ENCODE measurements at regions not wholly inside any gene's neighbourhood (a gene's known extent, or its start where the extent isn't known, plus 50 kb on each side); places are given as distances from the start of the nearest gene placed in this dataset.

DNA sequence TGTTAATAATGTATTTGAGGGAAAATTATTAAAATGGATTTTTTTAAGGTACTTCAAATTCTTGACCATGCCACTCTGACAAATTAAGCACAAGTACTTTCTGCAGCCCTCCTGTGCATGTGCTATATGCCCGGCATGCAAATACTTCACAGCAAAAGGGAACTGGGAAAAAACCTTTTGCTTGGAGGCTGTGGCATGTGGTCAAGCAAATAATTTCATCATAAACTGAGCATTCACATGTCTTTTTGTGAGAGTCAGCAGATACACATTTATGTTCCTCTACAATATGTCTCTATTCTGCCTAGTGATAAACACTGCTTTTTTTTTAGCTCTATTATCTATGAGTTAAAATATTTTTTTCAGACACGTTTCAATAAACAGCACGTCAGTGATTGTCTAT lies 53.7 kb upstream of the SEMA3A start:
- TF ChIP-seq SNAI2 (CRISPR knock-in tag; IDR thresholded peaks at IDR 0.05) (no peak), ZNF8 (CRISPR knock-in tag; IDR thresholded peaks at IDR 0.05) (no peak), ZNF565 (CRISPR knock-in tag; conservative IDR thresholded peaks at IDR 0.05; ENCODE audit: low read depth) (no peak), RARB (CRISPR knock-in tag; IDR thresholded peaks at IDR 0.05) (no peak), BACH2 (CRISPR knock-in tag; IDR thresholded peaks at IDR 0.05; ENCODE audit: borderline replicate concordance) (no peak), OSR1 (CRISPR knock-in tag; IDR thresholded peaks at IDR 0.05) (no peak), ZNF70 (CRISPR knock-in tag; IDR thresholded peaks at IDR 0.05) (no peak), ARNTL (CRISPR knock-in tag; IDR thresholded peaks at IDR 0.05; ENCODE audit: borderline replicate concordance, low read depth) (no peak), ZFP3 (CRISPR knock-in tag; IDR thresholded peaks at IDR 0.05) (no peak), ZFP30 (CRISPR knock-in tag; IDR thresholded peaks at IDR 0.05) (no peak), TCF4 (CRISPR knock-in tag; IDR thresholded peaks at IDR 0.05; ENCODE audit: borderline replicate concordance) (no peak), PPARA (CRISPR knock-in tag; IDR thresholded peaks at IDR 0.05; ENCODE audit: borderline replicate concordance) (no peak), ISL1 (CRISPR knock-in tag; IDR thresholded peaks at IDR 0.05) (no peak)
- TF ChIP-seq, protein P1, sequence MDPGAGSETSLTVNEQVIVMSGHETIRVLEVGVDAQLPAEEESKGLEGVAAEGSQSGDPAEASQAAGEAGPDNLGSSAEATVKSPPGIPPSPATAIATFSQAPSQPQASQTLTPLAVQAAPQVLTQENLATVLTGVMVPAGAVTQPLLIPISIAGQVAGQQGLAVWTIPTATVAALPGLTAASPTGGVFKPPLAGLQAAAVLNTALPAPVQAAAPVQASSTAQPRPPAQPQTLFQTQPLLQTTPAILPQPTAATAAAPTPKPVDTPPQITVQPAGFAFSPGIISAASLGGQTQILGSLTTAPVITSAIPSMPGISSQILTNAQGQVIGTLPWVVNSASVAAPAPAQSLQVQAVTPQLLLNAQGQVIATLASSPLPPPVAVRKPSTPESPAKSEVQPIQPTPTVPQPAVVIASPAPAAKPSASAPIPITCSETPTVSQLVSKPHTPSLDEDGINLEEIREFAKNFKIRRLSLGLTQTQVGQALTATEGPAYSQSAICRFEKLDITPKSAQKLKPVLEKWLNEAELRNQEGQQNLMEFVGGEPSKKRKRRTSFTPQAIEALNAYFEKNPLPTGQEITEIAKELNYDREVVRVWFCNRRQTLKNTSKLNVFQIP (CRISPR knock-in tag; IDR thresholded peaks at IDR 0.05; ENCODE audit: borderline replicate concordance, low read depth): no peak
- TF ChIP-seq, protein P2, sequence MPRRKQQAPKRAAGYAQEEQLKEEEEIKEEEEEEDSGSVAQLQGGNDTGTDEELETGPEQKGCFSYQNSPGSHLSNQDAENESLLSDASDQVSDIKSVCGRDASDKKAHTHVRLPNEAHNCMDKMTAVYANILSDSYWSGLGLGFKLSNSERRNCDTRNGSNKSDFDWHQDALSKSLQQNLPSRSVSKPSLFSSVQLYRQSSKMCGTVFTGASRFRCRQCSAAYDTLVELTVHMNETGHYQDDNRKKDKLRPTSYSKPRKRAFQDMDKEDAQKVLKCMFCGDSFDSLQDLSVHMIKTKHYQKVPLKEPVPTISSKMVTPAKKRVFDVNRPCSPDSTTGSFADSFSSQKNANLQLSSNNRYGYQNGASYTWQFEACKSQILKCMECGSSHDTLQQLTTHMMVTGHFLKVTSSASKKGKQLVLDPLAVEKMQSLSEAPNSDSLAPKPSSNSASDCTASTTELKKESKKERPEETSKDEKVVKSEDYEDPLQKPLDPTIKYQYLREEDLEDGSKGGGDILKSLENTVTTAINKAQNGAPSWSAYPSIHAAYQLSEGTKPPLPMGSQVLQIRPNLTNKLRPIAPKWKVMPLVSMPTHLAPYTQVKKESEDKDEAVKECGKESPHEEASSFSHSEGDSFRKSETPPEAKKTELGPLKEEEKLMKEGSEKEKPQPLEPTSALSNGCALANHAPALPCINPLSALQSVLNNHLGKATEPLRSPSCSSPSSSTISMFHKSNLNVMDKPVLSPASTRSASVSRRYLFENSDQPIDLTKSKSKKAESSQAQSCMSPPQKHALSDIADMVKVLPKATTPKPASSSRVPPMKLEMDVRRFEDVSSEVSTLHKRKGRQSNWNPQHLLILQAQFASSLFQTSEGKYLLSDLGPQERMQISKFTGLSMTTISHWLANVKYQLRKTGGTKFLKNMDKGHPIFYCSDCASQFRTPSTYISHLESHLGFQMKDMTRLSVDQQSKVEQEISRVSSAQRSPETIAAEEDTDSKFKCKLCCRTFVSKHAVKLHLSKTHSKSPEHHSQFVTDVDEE (CRISPR knock-in tag; IDR thresholded peaks at IDR 0.05): no peak
- TF ChIP-seq, protein P3, sequence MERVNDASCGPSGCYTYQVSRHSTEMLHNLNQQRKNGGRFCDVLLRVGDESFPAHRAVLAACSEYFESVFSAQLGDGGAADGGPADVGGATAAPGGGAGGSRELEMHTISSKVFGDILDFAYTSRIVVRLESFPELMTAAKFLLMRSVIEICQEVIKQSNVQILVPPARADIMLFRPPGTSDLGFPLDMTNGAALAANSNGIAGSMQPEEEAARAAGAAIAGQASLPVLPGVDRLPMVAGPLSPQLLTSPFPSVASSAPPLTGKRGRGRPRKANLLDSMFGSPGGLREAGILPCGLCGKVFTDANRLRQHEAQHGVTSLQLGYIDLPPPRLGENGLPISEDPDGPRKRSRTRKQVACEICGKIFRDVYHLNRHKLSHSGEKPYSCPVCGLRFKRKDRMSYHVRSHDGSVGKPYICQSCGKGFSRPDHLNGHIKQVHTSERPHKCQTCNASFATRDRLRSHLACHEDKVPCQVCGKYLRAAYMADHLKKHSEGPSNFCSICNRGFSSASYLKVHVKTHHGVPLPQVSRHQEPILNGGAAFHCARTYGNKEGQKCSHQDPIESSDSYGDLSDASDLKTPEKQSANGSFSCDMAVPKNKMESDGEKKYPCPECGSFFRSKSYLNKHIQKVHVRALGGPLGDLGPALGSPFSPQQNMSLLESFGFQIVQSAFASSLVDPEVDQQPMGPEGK (CRISPR knock-in tag; IDR thresholded peaks at IDR 0.05; ENCODE audit: borderline replicate concordance): no peak
- TF ChIP-seq, protein P4, sequence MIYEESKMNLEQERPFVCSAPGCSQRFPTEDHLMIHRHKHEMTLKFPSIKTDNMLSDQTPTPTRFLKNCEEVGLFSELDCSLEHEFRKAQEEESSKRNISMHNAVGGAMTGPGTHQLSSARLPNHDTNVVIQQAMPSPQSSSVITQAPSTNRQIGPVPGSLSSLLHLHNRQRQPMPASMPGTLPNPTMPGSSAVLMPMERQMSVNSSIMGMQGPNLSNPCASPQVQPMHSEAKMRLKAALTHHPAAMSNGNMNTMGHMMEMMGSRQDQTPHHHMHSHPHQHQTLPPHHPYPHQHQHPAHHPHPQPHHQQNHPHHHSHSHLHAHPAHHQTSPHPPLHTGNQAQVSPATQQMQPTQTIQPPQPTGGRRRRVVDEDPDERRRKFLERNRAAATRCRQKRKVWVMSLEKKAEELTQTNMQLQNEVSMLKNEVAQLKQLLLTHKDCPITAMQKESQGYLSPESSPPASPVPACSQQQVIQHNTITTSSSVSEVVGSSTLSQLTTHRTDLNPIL (CRISPR knock-in tag; IDR thresholded peaks at IDR 0.05; ENCODE audit: low read depth): no peak
- ATAC-seq: no peak

DNA sequence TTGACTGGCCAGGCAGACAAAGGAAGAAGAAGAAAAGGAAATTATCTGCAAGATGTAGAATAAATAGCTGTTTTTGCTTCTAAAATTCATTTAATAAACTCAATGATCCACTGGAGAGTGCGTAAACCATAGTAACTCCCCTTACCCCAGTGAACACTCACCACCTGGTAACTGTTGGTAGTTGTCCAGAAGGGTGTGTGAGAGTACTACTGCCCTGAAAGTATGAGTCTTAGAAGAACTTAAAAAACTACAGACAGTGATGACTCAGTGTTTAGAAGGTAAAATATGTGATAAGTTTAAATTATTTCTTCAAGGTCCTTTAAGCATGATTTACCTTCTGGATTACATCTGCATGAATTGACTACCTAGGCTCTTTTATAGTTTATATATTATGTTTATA lies 53.0 kb upstream of the SEMA3A start:
- ATAC-seq: peak; percentile 65
- TF ChIP-seq ZC3H10 (CRISPR knock-in tag; IDR thresholded peaks at IDR 0.05) (no peak), ZNF70 (CRISPR knock-in tag; IDR thresholded peaks at IDR 0.05) (no peak), TCF4 (CRISPR knock-in tag; IDR thresholded peaks at IDR 0.05; ENCODE audit: borderline replicate concordance) (no peak), ZFP30 (CRISPR knock-in tag; IDR thresholded peaks at IDR 0.05) (no peak), ZFP3 (CRISPR knock-in tag; IDR thresholded peaks at IDR 0.05) (no peak), GLIS3 (CRISPR knock-in tag; IDR thresholded peaks at IDR 0.05) (no peak), RARB (CRISPR knock-in tag; IDR thresholded peaks at IDR 0.05) (no peak), OSR1 (CRISPR knock-in tag; IDR thresholded peaks at IDR 0.05) (no peak), TOX (CRISPR knock-in tag; IDR thresholded peaks at IDR 0.05; ENCODE audit: borderline replicate concordance) (no peak), ZNF565 (CRISPR knock-in tag; conservative IDR thresholded peaks at IDR 0.05; ENCODE audit: low read depth) (no peak), ARNTL (CRISPR knock-in tag; IDR thresholded peaks at IDR 0.05; ENCODE audit: borderline replicate concordance, low read depth) (no peak), ISL1 (CRISPR knock-in tag; IDR thresholded peaks at IDR 0.05) (no peak), BACH2 (CRISPR knock-in tag; IDR thresholded peaks at IDR 0.05; ENCODE audit: borderline replicate concordance) (no peak), PPARA (CRISPR knock-in tag; IDR thresholded peaks at IDR 0.05; ENCODE audit: borderline replicate concordance) (no peak), ESRRG (CRISPR knock-in tag; IDR thresholded peaks at IDR 0.05) (no peak)
- TF ChIP-seq, protein P4 (CRISPR knock-in tag; IDR thresholded peaks at IDR 0.05; ENCODE audit: low read depth): no peak
- TF ChIP-seq, protein P5, sequence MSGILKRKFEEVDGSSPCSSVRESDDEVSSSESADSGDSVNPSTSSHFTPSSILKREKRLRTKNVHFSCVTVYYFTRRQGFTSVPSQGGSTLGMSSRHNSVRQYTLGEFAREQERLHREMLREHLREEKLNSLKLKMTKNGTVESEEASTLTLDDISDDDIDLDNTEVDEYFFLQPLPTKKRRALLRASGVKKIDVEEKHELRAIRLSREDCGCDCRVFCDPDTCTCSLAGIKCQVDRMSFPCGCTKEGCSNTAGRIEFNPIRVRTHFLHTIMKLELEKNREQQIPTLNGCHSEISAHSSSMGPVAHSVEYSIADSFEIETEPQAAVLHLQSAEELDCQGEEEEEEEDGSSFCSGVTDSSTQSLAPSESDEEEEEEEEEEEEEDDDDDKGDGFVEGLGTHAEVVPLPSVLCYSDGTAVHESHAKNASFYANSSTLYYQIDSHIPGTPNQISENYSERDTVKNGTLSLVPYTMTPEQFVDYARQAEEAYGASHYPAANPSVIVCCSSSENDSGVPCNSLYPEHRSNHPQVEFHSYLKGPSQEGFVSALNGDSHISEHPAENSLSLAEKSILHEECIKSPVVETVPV (CRISPR knock-in tag; IDR thresholded peaks at IDR 0.05): no peak
- TF ChIP-seq, protein P1 (CRISPR knock-in tag; IDR thresholded peaks at IDR 0.05; ENCODE audit: borderline replicate concordance, low read depth): no peak
- TF ChIP-seq, protein P3 (CRISPR knock-in tag; IDR thresholded peaks at IDR 0.05; ENCODE audit: borderline replicate concordance): no peak
